ENCODE measurements at regions not wholly inside any gene's neighbourhood (a gene's known extent, or its start where the extent isn't known, plus 50 kb on each side); places are given as distances from the start of the nearest gene placed in this dataset.

DNA sequence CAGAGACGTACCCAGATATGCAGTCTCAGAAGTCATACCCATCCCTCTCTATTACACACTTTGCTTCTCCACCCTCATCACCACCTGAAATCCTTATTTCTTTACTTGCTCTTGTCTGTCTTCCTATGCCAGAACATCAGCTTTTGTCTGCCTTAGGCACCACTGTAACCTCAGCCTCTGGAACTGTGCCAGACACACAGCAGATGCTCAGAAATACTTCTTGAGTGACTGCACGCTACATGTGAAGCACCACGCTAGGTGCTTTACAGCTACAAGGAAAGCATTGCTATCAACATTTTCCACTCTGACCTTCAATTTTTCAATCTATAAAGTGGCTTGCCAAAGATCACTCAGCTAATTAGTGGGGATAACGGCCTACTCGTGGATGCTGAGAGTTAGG, 226.8 kb downstream of the CHD9NB start:
- TF ChIP-seq, protein P1, sequence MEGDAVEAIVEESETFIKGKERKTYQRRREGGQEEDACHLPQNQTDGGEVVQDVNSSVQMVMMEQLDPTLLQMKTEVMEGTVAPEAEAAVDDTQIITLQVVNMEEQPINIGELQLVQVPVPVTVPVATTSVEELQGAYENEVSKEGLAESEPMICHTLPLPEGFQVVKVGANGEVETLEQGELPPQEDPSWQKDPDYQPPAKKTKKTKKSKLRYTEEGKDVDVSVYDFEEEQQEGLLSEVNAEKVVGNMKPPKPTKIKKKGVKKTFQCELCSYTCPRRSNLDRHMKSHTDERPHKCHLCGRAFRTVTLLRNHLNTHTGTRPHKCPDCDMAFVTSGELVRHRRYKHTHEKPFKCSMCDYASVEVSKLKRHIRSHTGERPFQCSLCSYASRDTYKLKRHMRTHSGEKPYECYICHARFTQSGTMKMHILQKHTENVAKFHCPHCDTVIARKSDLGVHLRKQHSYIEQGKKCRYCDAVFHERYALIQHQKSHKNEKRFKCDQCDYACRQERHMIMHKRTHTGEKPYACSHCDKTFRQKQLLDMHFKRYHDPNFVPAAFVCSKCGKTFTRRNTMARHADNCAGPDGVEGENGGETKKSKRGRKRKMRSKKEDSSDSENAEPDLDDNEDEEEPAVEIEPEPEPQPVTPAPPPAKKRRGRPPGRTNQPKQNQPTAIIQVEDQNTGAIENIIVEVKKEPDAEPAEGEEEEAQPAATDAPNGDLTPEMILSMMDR (IDR thresholded peaks at IDR 0.05; ENCODE audit: insufficient read depth, low read depth, low read length), result no peak
- no peak for TF ChIP-seq EZH2 (IDR thresholded peaks at IDR 0.05; ENCODE audit: insufficient read depth, low read length)

Measured in astrocyte (in vitro differentiated cells and primary cell).